Endothelial cell of umbilical vein (primary cell): ENCODE measurements at regions not wholly inside any gene's neighbourhood (a gene's known extent, or its start where the extent isn't known, plus 50 kb on each side); places are given as distances from the start of the nearest gene placed in this dataset.

ENCODE experiments used
- BruUV-seq: library from RNA; stranded (reverse); fragments of 400-500 nt; replicated peaks from 2 replicates; lab custom pipeline; 2021; lab: Mats Ljungman, UMichigan
- CTCF ChIA-PET: fragments of 300-600, 350-600 bp; sonication (Branson Sonifier 250); formaldehyde crosslinking; loops from one replicate; lab custom pipeline; 2021; ENCODE audit warnings: antibody characterized with exemption, inconsistent platforms; lab: Charles Lee
- POLR2A ChIA-PET: fragments of 300-600, 350-600 bp; sonication (Branson Sonifier 250); formaldehyde crosslinking; loops from one replicate; lab custom pipeline; 2021; ENCODE audit warnings: antibody characterized with exemption, inconsistent platforms; lab: Charles Lee
- DNase-seq: peaks from one replicate; pipeline ENCODE4 v3.0.0-alpha.2; 2011; ENCODE audit warnings: low read depth, low spot score
- FAIRE-seq: peaks from 2 replicates; lab custom pipeline; 2011; peaks lifted over from hg19 to GRCh38; lab: Jason Lieb, UNC
- H2AFZ ChIP-seq: 2 replicates; pipeline ENCODE4 v1.6.0; 2012; ENCODE audit warnings: low read depth, low read length, control low read depth, inconsistent platforms
- H3K27ac ChIP-seq: 2 replicates; pipeline ENCODE4 v1.5.1; 2011; ENCODE audit warnings: low read depth, mild to moderate bottlenecking, control low read depth, low read length, moderate library complexity; ENCODE audit not compliant: insufficient read depth
- H3K27me3 ChIP-seq, 2 experiments: 2 replicates each; pipeline versions ENCODE4 v1.6.0 to v1.6.1; 2011; ENCODE audit warnings: low read length in 2 of 2, mixed read lengths in 1 of 2; ENCODE audit not compliant: control insufficient read depth in 2 of 2, insufficient read depth in 2 of 2
- H3K36me3 ChIP-seq, 2 experiments: 2 replicates in 1 of 2; 3 replicates in 1 of 2; pipeline ENCODE4 v1.5.1; 2011; ENCODE audit warnings: low read length in 2 of 2, mild to moderate bottlenecking in 1 of 2, moderate library complexity in 1 of 2; ENCODE audit not compliant: control insufficient read depth in 2 of 2, insufficient read depth in 2 of 2; ENCODE audit errors: extremely low read depth in 1 of 2
- H3K4me1 ChIP-seq: 3 replicates; pipeline ENCODE4 v1.5.1; 2011; ENCODE audit warnings: mild to moderate bottlenecking, low read length; ENCODE audit not compliant: control insufficient read depth, insufficient read depth; ENCODE audit errors: extremely low read depth
- H3K4me2 ChIP-seq: 2 replicates; pipeline ENCODE4 v1.6.1; 2011; ENCODE audit warnings: low read length, control low read depth, mixed read lengths; ENCODE audit not compliant: insufficient read depth
- H3K4me3 ChIP-seq, 3 experiments: fragments of 200-600 bp in 1 of 3; sonication (generic), shearing (Covaris generic) in 1 of 3; replicated peaks in 1 of 3; 2 replicates each; pipeline ENCODE4 v1.5.1; 2011 to 2016; ENCODE audit warnings: control low read depth in 3 of 3, low read length in 3 of 3, mild to moderate bottlenecking in 2 of 3, inconsistent platforms in 1 of 3, low read depth in 1 of 3, moderate library complexity in 1 of 3; ENCODE audit not compliant: insufficient read depth in 1 of 3
- H3K79me2 ChIP-seq: 2 replicates; pipeline ENCODE4 v1.6.0; 2012; ENCODE audit warnings: low read length, inconsistent platforms; ENCODE audit not compliant: control insufficient read depth, insufficient read depth
- H3K9ac ChIP-seq: replicated peaks from 2 replicates; pipeline ENCODE3; 2011; ENCODE audit warnings: low read length, control low read depth; ENCODE audit not compliant: insufficient read depth; ENCODE audit errors: extremely low read depth
- H3K9me1 ChIP-seq: replicated peaks from 3 replicates; pipeline ENCODE4 v1.6.0; 2011; ENCODE audit warnings: mild to moderate bottlenecking, low read length; ENCODE audit not compliant: control insufficient read depth, insufficient read depth; ENCODE audit errors: extremely low read depth
- H3K9me3 ChIP-seq: replicated peaks from 2 replicates; pipeline ENCODE4 v1.5.1; 2012; ENCODE audit warnings: low read length, inconsistent platforms; ENCODE audit not compliant: control insufficient read depth, insufficient read depth
- H4K20me1 ChIP-seq: replicated peaks from 2 replicates; pipeline ENCODE3; 2011; ENCODE audit warnings: mild to moderate bottlenecking, low read length; ENCODE audit not compliant: control insufficient read depth, insufficient read depth; ENCODE audit errors: extremely low read depth
- CTCF ChIP-seq, 2 donors: IDR thresholded peaks; 1 replicate in 1 of 2; 2 replicates in 1 of 2; pipeline ENCODE4 v1.5.1; 2011; ENCODE audit warnings: low read length in 2 of 2, mild to moderate bottlenecking in 2 of 2, moderate library complexity in 2 of 2, control low read depth in 1 of 2, inconsistent platforms in 1 of 2, low read depth in 1 of 2; ENCODE audit not compliant: insufficient read depth in 1 of 2; ENCODE audit errors: extremely low read depth in 1 of 2
- EZH2 ChIP-seq: IDR thresholded peaks from 2 replicates; pipeline ENCODE4 v1.6.1; 2012; ENCODE audit warnings: borderline replicate concordance, low read depth, mild to moderate bottlenecking, moderate library complexity, low read length, inconsistent platforms; ENCODE audit not compliant: severe bottlenecking
- FOS ChIP-seq: IDR thresholded peaks from 2 replicates; pipeline ENCODE4 v1.6.1; 2011; ENCODE audit warnings: mild to moderate bottlenecking, low read length, moderate library complexity, borderline replicate concordance; ENCODE audit not compliant: insufficient read depth
- JUN ChIP-seq: IDR thresholded peaks from 2 replicates; pipeline ENCODE4 v1.6.1; 2011; ENCODE audit warnings: borderline replicate concordance, low read depth; ENCODE audit not compliant: insufficient read length, insufficient read depth
- MAX ChIP-seq: IDR thresholded peaks from 2 replicates; pipeline ENCODE4 v1.6.1; 2011; ENCODE audit not compliant: insufficient read depth, insufficient read length
- POLR2AphosphoS5 ChIP-seq: IDR thresholded peaks from 2 replicates; pipeline ENCODE4 v1.6.1; 2012; ENCODE audit warnings: low read depth, mild to moderate bottlenecking, control low read depth, low read length, moderate library complexity; ENCODE audit not compliant: insufficient read depth
- dilution Hi-C: fragments of 300-500 bp; cut with MboI; formaldehyde crosslinking; loops from one replicate; pipeline ENCODE4 v1.15.0; 2019; ENCODE audit warnings: low sequenced_read_pairs; ENCODE audit not compliant: extremely low pct_ligation_motif_present
- intact Hi-C: fragments of 100-400 bp; cut with micrococcal nuclease; formaldehyde crosslinking; loops from one replicate; pipeline ENCODE4 v1.10.0; 2022

GRCh38 chr14:50039734-50040400, 76.5 kb downstream of the VCPKMT start:
- DNase-seq (no peak), FAIRE-seq (no peak)
- H2AFZ ChIP-seq: peak overlapping the region; percentile 23

GRCh38 chr14:50040401-50040775, 76.0 kb downstream of the VCPKMT start:
- peaks cover 38% of the 10 kb centered on the region for H3K4me1 ChIP-seq
- intact Hi-C loops (loop anchor here (1.0 to 10.0 kb wide), 5 partner anchors 21 to 144 kb away; no protein-coding TSS in a partner anchor), dilution Hi-C loops (no loop called here)
- peak overlapping the region; percentile 49 for H3K9ac ChIP-seq
- DNase-seq (peak; percentile 78), FAIRE-seq (peak; percentile 96)
- H4K20me1 ChIP-seq: no peaks in the 10 kb centered on the region
- POLR2A ChIA-PET: no interaction called here
- no TSS peak for BruUV-seq
- H3K4me3 ChIP-seq: peak overlapping the region in 1 of 3 experiments; percentile 19
- no peaks in the 10 kb centered on the region for H3K9me1 ChIP-seq
- no peaks in the 10 kb centered on the region for H3K79me2 ChIP-seq
- no peaks in the 10 kb centered on the region for H3K27me3 ChIP-seq
- no peaks in the 10 kb centered on the region for H3K36me3 ChIP-seq
- peak overlapping the region; percentile 78 for H3K4me2 ChIP-seq
- H3K27ac ChIP-seq: peak overlapping the region; percentile 77
- TF ChIP-seq FOS (peak; percentile 88), POLR2AphosphoS5 (peak; percentile 70), MAX (no peak), JUN (peak; percentile 75), CTCF (IDR thresholded peaks at IDR 0.05; ENCODE audit: extremely low read depth in 1 of 2, insufficient read depth in 1 of 2, low read depth in 1 of 2, low read length in 2 of 2) (no peak)
- peak overlapping the region; percentile 23 for H2AFZ ChIP-seq
- CTCF ChIA-PET: interaction anchor here (0.7 to 2.9 kb wide), 13 partner anchors 10 to 178 kb away, joined by 3 to 17 read pairs (median 4); no protein-coding TSS in a partner anchor
- no peaks in the 10 kb centered on the region for H3K9me3 ChIP-seq

More at GRCh38 chr14:50039734-50040400, 76.5 kb downstream of the VCPKMT start:
- no peaks in the 10 kb centered on the region for H3K9me1 ChIP-seq
- no peaks in the 10 kb centered on the region for H3K9me3 ChIP-seq
- H3K27me3 ChIP-seq: no peaks in the 10 kb centered on the region
- no peak overlapping the region for H3K4me3 ChIP-seq
- intact Hi-C loops (loop anchor here (1.0 to 10.0 kb wide), 5 partner anchors 21 to 144 kb away; no protein-coding TSS in a partner anchor), dilution Hi-C loops (no loop called here)
- no peak overlapping the region for H3K9ac ChIP-seq
- H3K79me2 ChIP-seq: no peaks in the 10 kb centered on the region
- peaks cover 33% of the 10 kb centered on the region for H3K4me1 ChIP-seq
- H3K36me3 ChIP-seq: no peaks in the 10 kb centered on the region
- H3K27ac ChIP-seq: peak overlapping the region; percentile 77
- BruUV-seq: no TSS peak
- no peak for TF ChIP-seq EZH2
- TF ChIP-seq FOS: no peak
- ChIA-PET POLR2A (no interaction called here), CTCF (interaction anchor here (0.7 to 2.9 kb wide), 12 partner anchors 11 to 178 kb away, joined by 3 to 17 read pairs (median 5); no protein-coding TSS in a partner anchor)
- peak overlapping the region; percentile 78 for H3K4me2 ChIP-seq
- no peaks in the 10 kb centered on the region for H4K20me1 ChIP-seq
